Esophagus muscularis mucosa (tissue), 3 donors: ENCODE measurements at regions not wholly inside any gene's neighbourhood (a gene's known extent, or its start where the extent isn't known, plus 50 kb on each side); places are given as distances from the start of the nearest gene placed in this dataset.

Experiments used
- POLR2A ChIP-seq: fragments of 450-650 bp; IDR thresholded peaks from one replicate; pipeline ENCODE4 v1.6.1; 2017; ENCODE audit warnings: antibody characterized with exemption, moderate library complexity, mild to moderate bottlenecking, low read depth
- POLR2AphosphoS5 ChIP-seq, 2 donors: sonication (generic); formaldehyde crosslinking; IDR thresholded peaks; one replicate each; pipeline ENCODE4 v1.6.1; 2017; ENCODE audit warnings: antibody characterized with exemption in 2 of 2
- TF ChIP-seq, protein P1 (sequence below), 3 experiments: fragments of 200-600 bp in 2 of 3; fragments of 450-650 bp in 1 of 3; sonication (generic) in 2 of 3; IDR thresholded peaks; one replicate each; pipeline ENCODE4 v1.5.1; 2017 to 2019; ENCODE audit warnings: antibody characterized with exemption in 3 of 3, mild to moderate bottlenecking in 2 of 3, moderate library complexity in 1 of 3

DNA sequence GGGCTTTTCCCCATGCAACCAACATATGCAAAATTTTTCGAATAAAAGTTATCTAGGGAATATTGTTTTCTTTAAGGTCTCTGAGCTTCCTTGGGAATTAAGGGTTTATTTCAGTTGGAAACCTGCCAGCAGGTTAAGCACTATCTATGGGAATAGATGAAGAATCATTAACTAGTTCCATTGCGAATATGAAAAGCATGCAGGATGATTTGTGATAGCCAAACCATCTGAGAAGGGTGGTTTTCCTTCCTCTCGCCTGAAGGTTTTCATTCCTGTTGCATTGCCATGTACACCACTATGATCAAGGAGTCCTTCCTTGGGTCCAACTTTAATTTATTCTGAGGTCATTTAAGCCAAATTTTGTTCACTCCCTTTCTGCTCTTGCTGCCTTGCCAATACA is 184.9 kb downstream of the NR2F2 start:
- TF ChIP-seq, protein P1, sequence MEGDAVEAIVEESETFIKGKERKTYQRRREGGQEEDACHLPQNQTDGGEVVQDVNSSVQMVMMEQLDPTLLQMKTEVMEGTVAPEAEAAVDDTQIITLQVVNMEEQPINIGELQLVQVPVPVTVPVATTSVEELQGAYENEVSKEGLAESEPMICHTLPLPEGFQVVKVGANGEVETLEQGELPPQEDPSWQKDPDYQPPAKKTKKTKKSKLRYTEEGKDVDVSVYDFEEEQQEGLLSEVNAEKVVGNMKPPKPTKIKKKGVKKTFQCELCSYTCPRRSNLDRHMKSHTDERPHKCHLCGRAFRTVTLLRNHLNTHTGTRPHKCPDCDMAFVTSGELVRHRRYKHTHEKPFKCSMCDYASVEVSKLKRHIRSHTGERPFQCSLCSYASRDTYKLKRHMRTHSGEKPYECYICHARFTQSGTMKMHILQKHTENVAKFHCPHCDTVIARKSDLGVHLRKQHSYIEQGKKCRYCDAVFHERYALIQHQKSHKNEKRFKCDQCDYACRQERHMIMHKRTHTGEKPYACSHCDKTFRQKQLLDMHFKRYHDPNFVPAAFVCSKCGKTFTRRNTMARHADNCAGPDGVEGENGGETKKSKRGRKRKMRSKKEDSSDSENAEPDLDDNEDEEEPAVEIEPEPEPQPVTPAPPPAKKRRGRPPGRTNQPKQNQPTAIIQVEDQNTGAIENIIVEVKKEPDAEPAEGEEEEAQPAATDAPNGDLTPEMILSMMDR (IDR thresholded peaks at IDR 0.05) = no peak
- TF ChIP-seq POLR2A = no peak
- TF ChIP-seq POLR2AphosphoS5 (IDR thresholded peaks at IDR 0.05) = no peak
